HG03460 (cell line): ENCODE measurements at regions not wholly inside any gene's neighbourhood (a gene's known extent, or its start where the extent isn't known, plus 50 kb on each side); places are given as distances from the start of the nearest gene placed in this dataset.

ENCODE experiments used
- ATAC-seq: cut with Tn5 transposase; IDR thresholded peaks from one replicate; pipeline ENCODE4 v1.9.1; 2021; ENCODE audit not compliant: unreplicated experiment

- no peak for ATAC-seq
Observed at GRCh38 chr18:25010623-25011374, 341.2 kb downstream of the ZNF521 start.
